ENCODE measurements at regions not wholly inside any gene's neighbourhood (a gene's known extent, or its start where the extent isn't known, plus 50 kb on each side); places are given as distances from the start of the nearest gene placed in this dataset.

DNA sequence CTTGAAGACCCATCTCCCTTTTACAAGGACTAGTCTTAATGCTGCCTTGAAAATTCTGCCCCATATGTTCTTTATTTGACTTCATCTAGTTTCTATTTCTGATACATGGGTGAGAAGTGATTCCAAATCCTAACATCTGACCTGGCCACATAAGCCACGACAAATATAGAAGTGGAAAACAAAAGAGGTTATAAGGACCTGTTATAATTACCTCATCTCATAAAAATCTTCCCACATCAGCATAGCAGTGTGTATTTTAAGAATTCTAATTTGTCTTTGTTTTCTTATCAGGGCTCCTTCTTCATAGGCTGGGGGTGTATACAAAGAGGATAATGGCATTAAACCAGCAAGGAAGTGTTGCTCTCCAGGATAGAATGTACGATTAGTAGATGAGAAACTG lies 1007.4 kb downstream of the TTLL7 start:
- no peak overlapping the region for H3K27ac Mint-ChIP-seq (ENCODE audit: unreplicated experiment)
- no peak for DNase-seq (ENCODE audit: low read depth, low spot score)
- H3K9me3 Mint-ChIP-seq: no peaks in the 10 kb centered on the region
- TF ChIP-seq CTCF (conservative IDR thresholded peaks at IDR 0.05): no peak
- H3K4me1 Mint-ChIP-seq: peaks cover 5% of the 10 kb centered on the region
- H3K36me3 Mint-ChIP-seq (ENCODE audit: low read depth): no peaks in the 10 kb centered on the region
- H3K4me3 Mint-ChIP-seq: no peak overlapping the region
- no peaks in the 10 kb centered on the region for H3K27me3 Mint-ChIP-seq (ENCODE audit: low read depth)

GRCh38 chr1:82979593-82980236 lies 1019.2 kb downstream of the TTLL7 start:
- H3K4me1 Mint-ChIP-seq: peaks cover 11% of the 10 kb centered on the region
- DNase-seq (ENCODE audit: low read depth, low spot score): no peak
- no peak for TF ChIP-seq CTCF (conservative IDR thresholded peaks at IDR 0.05)
- no peak overlapping the region for H3K4me3 Mint-ChIP-seq
- H3K9me3 Mint-ChIP-seq: peaks cover 2% of the 10 kb centered on the region
- no peaks in the 10 kb centered on the region for H3K36me3 Mint-ChIP-seq (ENCODE audit: low read depth)
- H3K27ac Mint-ChIP-seq (ENCODE audit: unreplicated experiment): no peak overlapping the region
- no peaks in the 10 kb centered on the region for H3K27me3 Mint-ChIP-seq (ENCODE audit: low read depth)

DNA sequence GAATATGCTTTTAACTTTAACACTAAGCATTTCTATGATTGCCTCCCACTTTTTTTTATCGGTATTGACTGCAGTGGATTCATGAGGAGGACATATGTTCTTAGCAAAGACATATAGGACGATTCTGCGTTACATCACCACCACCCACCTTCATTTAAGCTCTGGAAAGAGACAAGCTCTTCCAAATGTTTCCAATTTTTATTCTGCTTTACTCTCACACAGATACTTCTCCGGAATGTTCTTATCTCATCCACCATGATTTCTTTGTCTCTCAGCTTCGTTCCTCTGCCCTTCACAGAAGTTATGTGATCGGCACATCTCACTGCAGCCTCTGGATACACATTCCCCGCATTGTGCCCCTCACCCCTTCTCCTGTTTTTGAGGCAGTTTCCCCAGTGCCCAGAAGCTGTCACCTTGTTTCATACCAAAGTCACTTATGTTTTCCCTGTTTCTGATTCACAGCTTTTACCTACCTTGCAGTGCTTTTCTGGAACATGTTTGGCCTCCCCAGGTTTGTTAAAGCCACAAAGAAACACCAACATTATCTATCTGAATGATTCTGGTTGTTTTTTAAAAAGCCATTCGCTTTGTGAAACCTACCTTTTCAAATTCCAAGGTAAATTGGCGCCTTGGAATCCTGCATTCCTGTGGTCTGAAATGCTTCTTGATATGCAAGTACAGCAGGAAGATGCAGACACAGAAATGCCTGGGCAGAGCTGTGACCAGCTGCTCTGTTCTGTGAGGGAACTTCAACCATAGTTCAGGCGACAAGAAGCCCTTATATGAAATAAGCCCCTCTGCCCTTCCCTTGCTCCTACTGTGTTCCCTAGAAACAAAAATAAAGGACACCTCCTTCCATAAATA lies 1020.2 kb downstream of the TTLL7 start:
- Mint-ChIP-seq H3K27ac (ENCODE audit: unreplicated experiment) (no peak overlapping the region), H3K27me3 (ENCODE audit: low read depth) (no peaks in the 10 kb centered on the region), H3K9me3 (peaks cover 8% of the 10 kb centered on the region), H3K36me3 (ENCODE audit: low read depth) (no peaks in the 10 kb centered on the region), H3K4me1 (peaks cover 11% of the 10 kb centered on the region), H3K4me3 (no peak overlapping the region)
- DNase-seq (ENCODE audit: low read depth, low spot score): no peak
- TF ChIP-seq CTCF (conservative IDR thresholded peaks at IDR 0.05): no peak

GRCh38 chr1:82972841-82973553 lies 1025.9 kb downstream of the TTLL7 start:
- no peak for TF ChIP-seq CTCF (conservative IDR thresholded peaks at IDR 0.05)
- Mint-ChIP-seq H3K27me3 (ENCODE audit: low read depth) (no peaks in the 10 kb centered on the region), H3K9me3 (peaks cover 9% of the 10 kb centered on the region), H3K27ac (ENCODE audit: unreplicated experiment) (no peak overlapping the region), H3K4me1 (no peaks in the 10 kb centered on the region), H3K4me3 (no peak overlapping the region), H3K36me3 (ENCODE audit: low read depth) (no peaks in the 10 kb centered on the region)
- no peak for DNase-seq (ENCODE audit: low read depth, low spot score)

GRCh38 chr1:82969340-82969739 lies 1029.6 kb downstream of the TTLL7 start:
- Mint-ChIP-seq H3K4me1 (no peaks in the 10 kb centered on the region), H3K27me3 (ENCODE audit: low read depth) (no peaks in the 10 kb centered on the region), H3K27ac (ENCODE audit: unreplicated experiment) (no peak overlapping the region), H3K4me3 (no peak overlapping the region), H3K36me3 (ENCODE audit: low read depth) (no peaks in the 10 kb centered on the region), H3K9me3 (peaks cover 9% of the 10 kb centered on the region)
- no peak for DNase-seq (ENCODE audit: low read depth, low spot score)
- no peak for TF ChIP-seq CTCF (conservative IDR thresholded peaks at IDR 0.05)
